Panc1 (cell line): ENCODE measurements at regions not wholly inside any gene's neighbourhood (a gene's known extent, or its start where the extent isn't known, plus 50 kb on each side); places are given as distances from the start of the nearest gene placed in this dataset.

Source experiments
- CTCF ChIP-seq: fragments of 450-650 bp; IDR thresholded peaks from 2 replicates; pipeline ENCODE4 v1.5.1; 2017; ENCODE audit warnings: mild to moderate bottlenecking
- POLR2AphosphoS5 ChIP-seq: IDR thresholded peaks from 2 replicates; pipeline ENCODE4 v1.6.1; 2012; ENCODE audit warnings: mild to moderate bottlenecking, low read depth, low read length, moderate library complexity
- TCF7L2 ChIP-seq: IDR thresholded peaks from 2 replicates; pipeline ENCODE4 v1.6.1; 2011; ENCODE audit warnings: mild to moderate bottlenecking, low read depth, low read length, inconsistent platforms

- TF ChIP-seq CTCF: no peak
- TF ChIP-seq TCF7L2: no peak
- TF ChIP-seq POLR2AphosphoS5: no peak
These were observed 104.6 kb downstream of the SIK1 start for GRCh38 chr21:43322311-43322710.
